Stimulated activated CD8-positive, alpha-beta memory T cell treated with anti-CD3 and anti-CD28 coated beads, Interleukin-15, amount 100 ng/mL, for 48 hours (primary cell): ENCODE measurements at regions not wholly inside any gene's neighbourhood (a gene's known extent, or its start where the extent isn't known, plus 50 kb on each side); places are given as distances from the start of the nearest gene placed in this dataset.
"Not testable (repeated sequence)": the region's sequence is repeated elsewhere in the genome, so short reads cannot be mapped to it uniquely, and the experiment has no call there.

Source experiments
- DNase-seq, 2 donors: peaks; one replicate each; pipeline ENCODE4 v3.0.0-alpha.2; 2020; ENCODE audit warnings: low read depth in 2 of 2

DNA sequence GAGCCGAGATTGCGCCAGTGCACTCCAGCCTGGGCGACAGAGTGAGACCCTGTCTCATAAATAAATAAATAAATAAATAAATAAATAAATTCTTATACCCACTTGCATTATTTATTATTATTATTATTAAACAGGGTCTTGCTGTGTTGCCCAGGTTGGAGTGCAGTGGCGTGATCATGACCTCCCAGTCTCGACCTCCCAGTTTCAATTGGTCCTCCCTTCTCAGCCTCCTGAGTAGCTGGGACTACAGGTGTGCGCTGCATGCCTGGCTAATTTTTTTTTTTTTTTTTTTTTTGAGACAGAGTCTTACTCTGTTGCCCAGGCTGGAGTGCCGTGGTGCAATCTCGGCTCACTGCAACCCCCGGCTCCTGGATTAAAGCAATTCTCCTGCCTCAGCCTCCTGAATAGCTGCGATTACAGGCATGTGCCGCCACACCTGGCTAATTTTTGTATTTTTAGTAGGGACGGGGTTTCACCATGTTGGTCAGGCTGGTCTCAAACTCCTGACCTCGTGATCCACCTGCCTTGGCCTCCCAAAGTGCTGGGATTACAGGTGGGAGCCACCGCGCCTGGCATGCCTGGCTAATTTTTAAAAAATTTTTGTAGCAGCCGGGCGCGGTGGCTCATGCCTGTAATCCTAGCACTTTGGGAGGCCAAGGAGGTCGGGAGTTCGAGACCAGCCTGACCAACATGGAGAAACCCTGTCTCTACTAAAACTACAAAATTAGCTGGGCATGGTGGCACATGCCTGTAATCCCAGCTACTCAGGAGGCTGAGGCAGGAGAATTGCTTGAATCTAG lies 150.2 kb downstream of the SEC14L1 start:
- not testable (repeated sequence) for DNase-seq

DNA sequence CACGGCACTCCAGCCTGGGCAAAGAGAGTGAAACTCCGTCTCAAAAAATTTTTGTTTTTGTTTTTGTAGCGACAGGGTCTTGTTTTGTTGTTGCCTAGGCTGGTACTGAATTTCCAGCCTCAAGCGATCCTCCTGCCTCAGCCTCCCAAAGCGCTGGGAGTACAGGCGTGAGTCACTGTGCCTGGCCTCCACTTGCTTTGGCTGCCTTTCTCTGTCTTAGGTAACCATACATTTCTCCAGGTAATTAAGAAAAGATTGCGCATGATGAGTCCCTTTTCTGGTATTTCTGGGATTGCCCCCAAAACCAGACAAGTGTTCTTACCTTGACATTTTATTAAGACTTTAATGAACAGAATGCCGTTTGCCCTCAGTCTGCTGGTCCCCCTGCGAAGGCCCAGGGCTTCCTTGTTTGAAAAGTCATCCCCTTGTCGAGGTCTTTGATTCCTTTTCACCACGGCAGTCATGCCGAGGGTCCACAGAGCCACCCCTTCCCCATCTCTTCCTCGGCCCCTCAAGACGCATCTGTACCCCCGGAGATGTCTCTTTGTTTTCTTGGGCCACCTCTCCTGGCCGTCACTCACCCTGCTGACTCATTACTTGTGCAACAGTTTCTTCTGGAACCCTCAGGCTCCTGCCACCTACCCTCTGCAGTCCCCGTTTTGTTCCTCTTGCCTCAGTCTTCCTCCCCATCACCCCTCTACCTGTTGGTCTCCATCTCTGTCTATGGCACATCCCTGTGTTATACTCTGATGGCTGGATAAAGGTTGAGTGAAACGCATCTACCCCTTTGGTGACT lies 151.0 kb downstream of the SEC14L1 start:
- DNase-seq = no peak

DNA sequence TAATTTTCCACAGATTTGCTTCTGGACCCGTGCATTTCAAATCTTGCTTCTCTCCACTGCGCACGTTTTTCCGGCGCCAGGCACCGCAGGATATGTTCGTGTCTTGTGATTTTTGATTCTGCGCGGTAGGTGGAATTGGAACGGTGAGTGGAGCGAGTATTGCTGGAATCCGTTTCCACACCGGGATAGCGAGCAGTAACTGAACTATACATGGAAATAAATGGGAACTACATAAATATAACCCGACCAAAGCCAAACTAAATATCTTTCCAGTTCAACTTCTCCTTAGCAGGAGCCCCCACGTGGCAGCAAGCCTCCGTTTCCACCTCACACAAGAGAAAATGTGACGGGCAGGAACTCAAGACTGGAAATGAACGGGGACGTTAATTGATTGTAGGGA lies 154.0 kb downstream of the SEC14L1 start:
- no peak for DNase-seq

GRCh38 chr17:77295241-77295853 lies 154.6 kb downstream of the SEC14L1 start:
- DNase-seq = no peak

- DNase-seq = no peak
Measured at GRCh38 chr17:77296769-77297409, 156.1 kb downstream of the SEC14L1 start.

GRCh38 chr17:77297693-77298666 lies 157.2 kb downstream of the SEC14L1 start:
- DNase-seq = no peak

DNA sequence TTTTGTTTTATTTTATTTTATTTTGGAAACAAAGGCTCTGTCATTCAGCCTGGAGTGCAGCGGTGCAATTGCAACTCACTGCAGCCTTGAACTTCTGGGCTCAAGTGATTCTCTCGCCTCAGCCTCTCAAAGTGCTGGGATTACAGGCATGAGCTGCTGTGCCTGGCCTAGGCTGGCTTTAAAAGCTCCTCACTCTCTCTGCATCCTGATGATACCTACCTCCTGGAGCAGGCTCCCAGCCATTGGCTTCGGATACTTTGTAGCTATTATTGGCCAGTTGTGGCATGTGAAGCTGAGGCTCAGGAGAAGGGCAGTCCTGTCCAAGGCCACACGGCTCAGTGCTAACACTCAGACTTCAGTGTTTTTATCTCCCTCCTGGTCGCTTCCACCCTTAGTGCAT lies 158.0 kb downstream of the SEC14L1 start:
- no peak for DNase-seq

DNA sequence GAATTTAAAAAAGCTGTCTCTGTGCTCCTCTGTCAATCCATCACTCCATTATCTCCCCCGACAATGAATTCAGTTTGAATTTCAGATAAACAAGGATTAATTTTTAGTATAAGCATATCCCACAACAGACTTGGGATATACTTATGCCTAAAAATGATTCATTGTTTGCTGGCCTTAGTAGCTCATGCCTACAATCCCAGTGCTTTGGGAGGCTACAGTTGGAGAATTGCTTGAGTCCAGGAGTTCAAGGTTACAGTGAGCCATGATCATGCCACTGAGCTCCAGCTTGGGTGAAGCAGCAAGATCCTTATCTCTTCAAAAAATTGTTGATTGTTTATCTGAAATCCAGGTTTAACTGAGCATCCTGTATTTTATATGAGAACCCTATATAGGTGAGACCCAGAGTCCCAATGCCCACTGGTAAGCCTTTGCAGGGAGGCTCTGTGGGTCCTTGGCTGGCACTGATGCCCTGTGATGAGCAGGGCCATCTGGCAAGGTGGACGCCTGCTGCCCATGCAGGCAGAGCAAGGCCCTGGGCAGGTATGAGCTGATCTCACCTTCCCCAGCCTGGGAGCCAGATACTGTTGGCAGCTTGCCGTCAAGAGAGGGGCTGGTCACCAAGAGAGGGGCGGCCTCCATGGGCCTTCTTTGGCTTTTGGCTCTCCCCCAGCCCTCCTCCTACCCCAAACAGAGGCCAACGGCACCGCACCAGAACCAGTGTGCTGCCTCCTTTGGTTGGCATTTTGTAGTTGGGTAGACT lies 158.7 kb downstream of the SEC14L1 start:
- no peak for DNase-seq

- no peak for DNase-seq
Measured at GRCh38 chr17:77300016-77300686, 159.4 kb downstream of the SEC14L1 start.

DNA sequence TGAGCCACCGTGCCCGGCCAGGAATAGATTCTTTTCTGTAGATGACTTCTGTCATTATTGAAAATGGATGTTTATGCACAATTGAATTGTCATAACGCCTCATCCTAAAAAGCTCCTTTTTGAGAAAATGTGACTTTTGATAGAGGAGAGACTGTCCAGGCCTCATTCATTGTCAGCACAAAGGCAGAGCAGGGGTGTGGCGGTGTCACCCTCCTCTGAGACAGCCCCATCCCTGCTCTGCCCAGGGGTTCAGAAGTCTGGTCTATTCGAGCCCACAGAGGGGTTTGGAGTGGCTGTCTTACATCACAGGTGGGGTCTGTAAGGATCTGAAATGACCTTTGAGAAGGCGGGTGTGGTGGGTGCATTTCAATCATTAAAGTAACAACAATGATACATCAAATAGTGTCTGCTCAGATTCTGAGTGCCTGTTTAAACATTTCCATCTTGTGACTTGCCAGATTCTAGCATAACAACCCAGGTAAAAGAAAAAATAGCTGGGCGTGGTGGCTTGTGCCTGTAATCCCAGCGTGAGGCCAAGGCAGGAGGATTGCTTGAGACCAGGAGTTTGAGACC lies 161.0 kb downstream of the SEC14L1 start:
- DNase-seq = no peak

DNA sequence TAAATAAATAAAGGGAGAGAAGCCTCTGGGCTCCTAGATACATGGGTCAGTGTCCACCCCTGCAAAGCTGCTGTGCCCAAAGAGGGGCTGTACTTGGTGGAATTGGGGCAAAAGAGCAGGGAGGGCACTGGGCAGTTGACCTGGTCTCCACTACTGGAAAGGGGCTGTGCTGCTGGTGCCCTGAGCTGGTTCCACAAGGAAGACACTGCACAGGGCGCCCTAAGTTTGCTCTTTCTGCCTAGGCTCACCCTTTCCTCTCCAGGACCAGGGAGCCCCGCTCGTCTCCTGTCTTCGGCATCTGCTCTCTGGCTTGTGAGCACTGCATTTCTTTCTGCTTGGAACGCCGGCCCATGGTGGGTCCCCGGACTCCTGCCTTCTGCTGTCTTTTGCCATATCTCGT lies 161.9 kb downstream of the SEC14L1 start:
- DNase-seq = no peak

DNA sequence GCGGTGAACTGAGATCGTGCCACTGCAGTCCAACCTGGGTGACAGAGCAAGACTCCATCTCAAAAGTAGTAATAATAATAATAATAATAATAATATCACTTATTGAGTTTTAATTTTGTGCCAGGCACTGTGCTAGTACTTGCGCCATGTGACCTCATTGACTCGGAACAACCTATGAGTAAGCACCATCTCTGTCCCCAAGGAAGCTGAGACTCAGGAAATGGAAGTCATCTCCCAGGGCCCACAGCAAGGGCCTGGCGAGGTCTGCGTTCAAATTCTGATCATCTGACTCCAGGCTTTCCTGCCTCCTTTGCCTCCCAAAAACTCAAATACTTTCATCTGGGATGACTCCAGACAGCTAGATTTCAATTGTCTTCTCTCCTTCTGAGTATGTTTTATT lies 162.9 kb downstream of the SEC14L1 start:
- DNase-seq = no peak

DNA sequence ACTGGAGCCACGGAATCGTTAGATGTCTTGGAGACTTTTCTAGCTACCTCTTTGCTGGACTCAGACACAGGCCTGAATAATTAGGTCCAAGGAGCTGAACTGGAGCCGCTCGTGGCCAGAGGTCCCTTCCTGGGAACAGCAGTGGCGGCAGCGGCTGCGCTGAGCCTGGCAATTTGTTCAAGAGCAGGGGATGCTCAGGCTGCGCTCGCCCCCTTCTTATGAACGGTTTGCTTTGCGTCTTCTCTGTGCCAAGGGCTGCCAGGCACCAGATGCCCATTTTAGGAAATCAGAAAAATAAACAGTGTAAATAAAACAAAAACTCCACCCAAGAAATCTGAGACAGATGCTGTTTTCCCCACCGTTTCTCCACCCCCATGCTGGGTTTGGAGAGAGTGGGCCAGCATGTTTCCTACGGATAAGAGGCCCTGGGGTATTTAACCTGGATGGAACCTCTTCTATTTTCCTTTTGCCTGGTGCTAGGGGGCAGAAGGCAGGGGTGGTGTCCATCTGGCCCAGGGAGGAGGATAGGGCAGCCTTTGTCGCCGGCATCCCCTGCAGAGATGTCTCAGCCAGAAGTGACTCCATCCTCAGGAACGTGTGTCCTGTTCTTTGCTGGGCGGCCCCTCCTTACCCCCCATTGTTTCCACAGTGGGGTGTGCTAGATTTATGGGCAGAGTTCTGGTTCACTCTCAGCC lies 163.4 kb downstream of the SEC14L1 start:
- no peak for DNase-seq

GRCh38 chr17:77304746-77305473 lies 164.1 kb downstream of the SEC14L1 start:
- no peak for DNase-seq

GRCh38 chr17:77306048-77306789 lies 165.4 kb downstream of the SEC14L1 start:
- no peak for DNase-seq

DNA sequence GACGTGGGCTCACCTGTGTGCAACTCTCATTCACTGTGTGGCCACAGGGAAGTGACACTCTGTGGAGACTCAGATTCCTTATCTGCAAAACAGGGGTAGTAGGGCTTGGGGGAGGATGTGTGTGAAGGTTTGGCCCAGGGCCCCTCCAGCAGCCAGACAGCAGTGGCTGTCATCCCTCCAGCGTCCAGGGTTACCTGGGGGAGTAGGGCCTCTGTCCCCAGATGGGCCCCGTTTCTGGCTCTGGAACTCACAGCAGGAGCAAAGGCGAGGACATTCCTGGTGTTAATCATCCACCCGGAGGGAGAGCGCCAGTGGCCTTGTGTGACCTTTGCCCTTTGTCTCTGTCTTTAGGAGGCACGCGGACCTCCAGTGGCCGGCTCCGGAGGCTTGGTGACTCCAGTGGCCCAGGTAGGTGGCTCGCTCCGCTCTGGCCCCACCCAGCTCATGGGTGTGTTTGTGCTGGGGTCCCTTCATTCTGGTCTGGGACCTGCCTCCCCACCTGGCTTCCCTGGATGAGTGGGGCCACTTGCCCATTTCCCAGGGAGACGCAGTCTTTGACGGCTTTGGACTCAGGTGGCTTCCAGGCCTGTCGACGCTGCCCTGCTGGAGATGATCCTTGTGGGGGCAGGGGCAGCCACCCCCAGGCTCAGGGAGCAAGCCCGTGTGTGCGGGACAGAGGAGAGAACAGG lies 166.2 kb downstream of the SEC14L1 start:
- DNase-seq = no peak
